NCI-H2029 treated with DMSO at 0.1 percent for 48 hours (cell line): ENCODE measurements at regions not wholly inside any gene's neighbourhood (a gene's known extent, or its start where the extent isn't known, plus 50 kb on each side); places are given as distances from the start of the nearest gene placed in this dataset.
"Not testable (repeated sequence)": the region's sequence is repeated elsewhere in the genome, so short reads cannot be mapped to it uniquely, and the experiment has no call there.

Source experiments
- DNase-seq: peaks from one replicate; lab custom pipeline; 2025; lab: John Stamatoyannopoulos, UW

GRCh38 chr10:108090476-108091215 is 926.1 kb upstream of the SORCS1 start:
- no peak for DNase-seq

- DNase-seq: no peak
These were observed 922.0 kb upstream of the SORCS1 start for GRCh38 chr10:108086502-108086901.

DNA sequence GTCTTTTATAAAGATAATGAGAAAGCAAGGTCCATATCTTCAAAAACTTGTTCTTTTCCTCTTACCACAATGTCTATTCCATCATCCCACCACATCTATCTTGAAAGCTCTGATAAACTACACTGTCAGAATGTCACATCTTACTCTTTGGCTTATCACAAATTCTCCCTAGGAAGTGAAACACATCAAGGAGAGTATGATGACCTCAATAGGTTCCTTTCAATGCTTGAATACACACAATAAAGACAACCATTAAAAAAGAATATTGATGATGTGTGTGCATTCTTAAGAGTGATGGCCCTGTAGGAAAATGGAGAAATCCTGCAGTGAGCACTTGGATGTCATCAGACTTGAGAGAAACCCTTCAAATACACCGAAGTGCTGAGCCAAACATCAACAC is 918.1 kb upstream of the SORCS1 start:
- no peak for DNase-seq

DNA sequence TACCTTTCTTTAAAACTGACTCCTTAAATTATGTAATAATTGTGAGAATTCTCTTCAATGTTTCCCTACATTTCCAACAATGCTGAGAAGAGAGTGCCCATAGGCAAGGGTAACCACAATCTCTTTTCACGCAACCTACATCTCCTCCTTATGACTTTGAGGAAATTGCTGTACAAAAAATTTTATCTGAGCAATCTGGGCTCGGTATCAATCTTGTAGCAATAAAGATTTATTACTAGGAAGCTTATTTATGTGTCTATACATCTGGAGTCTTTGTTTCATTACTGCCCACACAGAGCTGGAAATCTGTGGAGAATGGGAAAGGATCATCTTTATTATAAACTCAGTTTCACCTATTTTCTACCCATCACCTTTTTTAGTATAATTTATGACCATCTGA is 913.8 kb upstream of the SORCS1 start:
- no peak for DNase-seq

DNA sequence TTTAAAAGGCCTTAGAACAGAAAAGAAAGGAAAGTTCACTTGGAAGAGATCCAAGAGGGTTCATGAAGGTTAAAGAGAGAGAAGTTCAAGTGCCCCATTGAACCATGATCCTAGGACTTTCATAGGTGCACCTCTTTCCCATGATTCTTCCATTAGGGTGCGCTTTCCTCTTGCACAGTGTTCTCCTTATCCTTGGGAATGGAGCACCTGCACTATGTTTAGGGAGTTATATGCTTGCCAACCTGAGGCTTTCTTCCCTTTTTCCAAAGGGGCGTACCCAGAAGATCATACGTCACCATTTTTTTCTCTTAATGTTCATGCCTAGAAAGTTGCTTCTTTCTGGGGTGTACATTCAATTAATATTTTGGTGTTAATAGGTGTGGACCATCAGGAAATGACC is 908.0 kb upstream of the SORCS1 start:
- DNase-seq: no peak

DNA sequence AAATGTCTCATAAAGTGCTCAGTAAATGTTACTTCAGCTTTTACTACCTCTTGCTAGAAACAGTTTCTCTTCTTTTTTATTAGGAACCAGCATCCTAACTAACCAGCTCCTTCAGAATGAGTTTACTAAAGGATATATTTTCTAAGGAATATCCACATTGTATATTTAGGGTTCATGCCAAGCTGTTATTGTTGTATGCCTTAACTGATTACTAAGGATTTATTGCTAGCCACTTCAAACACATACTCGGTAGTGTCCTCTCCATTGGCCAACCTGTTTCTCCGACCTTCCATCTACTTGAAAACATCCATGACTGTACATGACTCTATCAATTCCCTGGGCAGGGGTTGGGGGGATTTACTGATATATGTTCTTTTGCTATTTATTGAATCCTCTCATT is 906.3 kb upstream of the SORCS1 start:
- DNase-seq: no peak

DNA sequence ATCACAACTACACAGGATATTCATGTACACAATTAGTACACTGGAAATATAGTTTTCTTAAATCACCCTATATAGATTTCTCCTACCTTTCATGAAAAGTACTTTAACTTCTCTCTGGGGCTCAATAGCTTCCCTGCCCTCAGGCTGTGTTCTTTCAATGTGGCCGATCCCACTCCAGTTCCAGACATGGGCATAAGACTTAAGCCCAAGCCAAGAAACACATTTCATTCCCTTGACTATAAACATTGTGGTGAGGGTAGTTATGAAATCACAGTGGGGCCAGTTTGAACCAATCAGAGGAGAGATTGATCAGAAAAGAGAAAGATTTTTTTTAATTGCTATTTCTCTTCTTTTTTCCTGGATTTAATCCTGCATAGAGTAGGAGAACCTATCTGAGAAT is 904.6 kb upstream of the SORCS1 start:
- no peak for DNase-seq

DNA sequence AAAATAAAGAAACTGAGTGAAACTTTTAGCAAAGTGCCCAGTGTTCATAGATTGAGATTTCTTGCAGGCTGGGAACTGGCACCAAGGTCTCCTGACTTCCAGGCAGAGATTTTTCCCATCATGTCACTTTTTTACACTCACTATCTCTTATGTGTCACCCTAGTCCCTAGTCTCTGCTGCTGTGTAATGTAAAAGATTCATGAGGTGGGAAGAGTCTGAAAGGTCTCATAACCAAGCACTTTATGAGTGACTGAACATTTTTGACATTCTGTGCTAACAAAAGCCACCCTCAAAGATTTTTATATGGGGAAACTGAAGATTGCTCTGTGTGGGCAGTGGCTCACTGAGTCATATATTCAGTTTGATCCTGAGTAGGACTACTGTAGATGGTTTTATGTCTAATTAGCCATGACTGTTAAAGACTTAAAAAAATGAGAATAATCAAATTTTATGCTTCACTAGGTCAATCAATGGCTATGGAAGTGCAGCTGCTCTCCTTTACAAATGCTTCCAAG is 900.3 kb upstream of the SORCS1 start:
- DNase-seq: no peak

GRCh38 chr10:108060246-108060645 is 895.7 kb upstream of the SORCS1 start:
- DNase-seq: no peak

- no peak for DNase-seq
These were observed 891.0 kb upstream of the SORCS1 start for GRCh38 chr10:108055506-108055905.

- no peak for DNase-seq
These were observed 888.5 kb upstream of the SORCS1 start for GRCh38 chr10:108052981-108053380.

- no peak for DNase-seq
These were observed 886.7 kb upstream of the SORCS1 start for GRCh38 chr10:108051218-108051617.

DNA sequence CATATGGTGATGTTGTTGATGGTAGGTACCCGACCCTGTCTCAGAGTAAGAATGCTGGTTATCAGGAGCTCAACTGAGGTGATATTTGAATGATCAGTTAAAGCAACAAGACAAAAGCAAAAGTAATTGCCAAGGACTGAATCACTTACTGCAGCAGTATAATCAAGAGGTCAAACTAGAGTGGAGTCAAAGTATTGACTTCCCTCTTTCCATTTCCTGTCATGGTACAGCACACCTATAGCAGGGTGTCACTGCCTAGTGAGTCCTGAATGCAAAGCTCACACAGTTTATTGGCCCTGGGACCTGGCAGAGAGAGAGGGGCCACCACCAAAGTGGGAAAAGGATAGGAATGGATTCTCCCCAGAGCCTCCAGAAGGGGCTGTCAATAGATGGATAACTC is 886.1 kb upstream of the SORCS1 start:
- no peak for DNase-seq

DNA sequence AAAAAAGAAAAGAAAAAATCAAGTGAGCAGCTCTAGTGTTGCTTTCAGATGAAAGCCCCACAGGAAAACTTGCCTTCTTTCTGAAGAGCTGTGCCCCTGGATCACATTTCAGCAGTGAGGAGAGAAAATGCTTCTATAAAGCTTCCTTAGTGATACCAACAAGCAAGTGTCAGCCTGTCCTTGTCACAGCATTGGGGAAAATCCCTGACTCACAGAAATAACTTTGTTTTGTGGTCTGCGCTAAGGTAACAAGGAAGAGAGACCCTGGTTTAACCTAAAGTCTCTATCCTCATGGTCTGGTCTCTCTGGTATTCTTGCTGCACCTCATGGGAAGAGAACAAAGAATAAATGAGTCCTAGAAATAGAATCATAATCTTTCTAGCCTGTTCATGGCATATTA is 885.2 kb upstream of the SORCS1 start:
- DNase-seq: no peak

DNA sequence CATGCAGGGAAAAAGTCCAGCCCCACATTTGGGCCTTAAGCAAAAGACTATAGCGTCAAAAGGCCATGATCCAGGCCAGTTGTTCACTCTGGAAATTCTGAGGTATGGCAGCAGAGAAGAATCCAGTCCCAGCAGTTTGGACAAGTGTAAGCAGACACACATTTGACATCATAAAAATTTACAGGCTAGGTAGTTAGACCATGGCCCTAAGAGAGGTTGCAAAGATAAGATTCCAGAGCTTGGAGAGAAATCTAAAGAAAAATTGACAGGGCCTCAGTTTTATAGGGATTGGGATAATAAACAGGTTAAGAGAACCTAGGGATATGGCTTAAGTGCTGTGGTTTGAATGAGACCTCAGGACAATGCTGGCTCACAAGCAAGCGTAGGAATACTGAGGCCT is 884.4 kb upstream of the SORCS1 start:
- DNase-seq: no peak

- DNase-seq: no peak
These were observed 875.5 kb upstream of the SORCS1 start for GRCh38 chr10:108039821-108040584.

GRCh38 chr10:108037061-108037460 is 872.6 kb upstream of the SORCS1 start:
- DNase-seq: no peak

GRCh38 chr10:108036265-108036664 is 871.8 kb upstream of the SORCS1 start:
- no peak for DNase-seq

DNA sequence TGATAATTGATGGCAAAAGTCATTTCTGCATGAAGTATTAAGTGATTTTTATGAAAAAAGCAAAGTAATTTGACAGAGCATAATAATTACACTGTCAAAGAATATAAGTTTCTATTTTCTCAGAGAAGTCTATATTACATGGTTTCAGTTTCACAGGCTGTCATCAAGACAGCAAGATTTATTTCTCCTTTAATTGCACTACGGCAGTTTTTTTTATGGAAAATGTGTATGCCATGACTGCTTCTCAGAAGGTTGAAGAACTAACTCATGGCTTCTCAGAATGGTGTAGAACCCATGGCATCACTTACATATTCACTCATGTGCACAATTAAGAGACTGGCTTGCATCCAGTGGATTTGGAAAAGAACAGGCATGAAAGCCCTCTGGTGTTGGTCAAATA is 870.3 kb upstream of the SORCS1 start:
- DNase-seq: no peak

DNA sequence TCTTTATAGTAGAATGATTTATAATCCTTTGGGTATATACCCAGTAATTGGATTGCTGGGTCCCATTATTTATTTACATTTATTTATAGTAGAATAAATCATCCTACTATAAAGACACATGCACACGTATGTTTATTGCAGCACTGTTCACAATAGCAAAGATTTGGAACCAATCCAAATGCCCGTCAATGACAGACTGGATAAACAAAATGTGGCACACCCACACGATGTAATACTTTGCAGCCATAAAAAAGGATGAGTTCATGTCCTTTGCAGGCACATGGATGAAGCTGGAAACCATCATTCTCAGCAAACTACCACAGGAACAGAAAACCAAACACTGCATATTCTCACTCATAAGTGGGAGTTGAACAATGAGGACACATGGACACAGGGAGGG is 869.0 kb upstream of the SORCS1 start:
- DNase-seq: not testable (repeated sequence)

DNA sequence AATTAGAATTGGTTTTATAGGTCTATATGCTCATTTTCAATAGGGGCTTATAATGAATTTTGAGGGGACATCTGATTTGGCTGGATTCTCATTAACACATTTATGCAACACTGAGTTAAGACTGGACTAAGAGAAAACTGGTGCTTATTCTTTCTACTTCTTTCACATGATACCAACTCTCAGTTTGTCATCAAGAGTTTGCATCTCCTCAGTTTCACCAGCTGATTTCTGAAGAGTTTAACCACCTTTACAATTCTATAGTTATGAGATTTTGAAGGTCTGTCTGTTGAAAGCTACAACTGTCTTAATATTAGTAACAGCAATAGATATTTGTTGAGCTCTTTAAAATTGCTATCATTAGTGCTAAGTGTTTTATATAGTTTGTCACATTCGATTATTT is 867.0 kb upstream of the SORCS1 start:
- no peak for DNase-seq

- no peak for DNase-seq
These were observed 850.3 kb upstream of the SORCS1 start for GRCh38 chr10:108014902-108015177.

DNA sequence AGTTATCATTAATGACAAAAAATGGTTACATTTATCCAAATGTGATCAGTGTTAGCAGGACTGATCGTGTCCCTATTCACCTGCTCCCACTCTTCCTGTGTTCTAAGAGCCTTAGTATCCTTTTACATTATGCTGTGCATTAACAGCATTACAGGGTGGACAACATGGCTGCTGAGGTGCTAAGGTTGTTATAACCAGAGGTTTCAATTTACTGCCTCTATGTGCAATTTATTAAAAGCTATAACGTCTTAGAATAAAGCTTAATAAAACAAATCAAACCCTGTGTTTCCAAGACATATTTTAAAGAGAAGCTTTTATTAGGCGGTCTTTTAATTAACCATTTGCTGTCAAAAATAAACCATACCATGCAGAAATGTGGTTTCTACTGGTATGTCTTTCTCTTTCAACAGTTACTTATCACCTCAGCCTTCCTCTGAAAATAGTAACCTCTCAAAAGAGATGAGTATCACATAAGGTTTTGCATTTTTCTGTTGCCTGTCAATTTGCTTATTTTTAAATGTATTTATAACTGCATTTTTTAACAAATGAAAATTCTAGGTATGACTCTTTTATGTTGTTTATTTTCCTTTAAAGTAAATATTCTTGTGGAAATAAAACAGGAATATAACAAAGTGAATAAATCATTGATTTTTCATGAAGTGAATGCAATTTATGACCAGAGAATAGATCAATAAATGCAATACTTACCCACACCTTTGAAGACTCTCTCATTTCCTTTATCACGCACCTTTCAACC is 849.8 kb upstream of the SORCS1 start:
- no peak for DNase-seq
